Stimulated activated CD8-positive, alpha-beta memory T cell treated with anti-CD3 and anti-CD28 coated beads, Interleukin-15, amount 100 ng/mL, for 24 hours (primary cell): ENCODE measurements at regions not wholly inside any gene's neighbourhood (a gene's known extent, or its start where the extent isn't known, plus 50 kb on each side); places are given as distances from the start of the nearest gene placed in this dataset.

Experiments used
- DNase-seq: peaks from one replicate; pipeline ENCODE4 v3.0.0-alpha.2; 2020; ENCODE audit warnings: low read depth

DNA sequence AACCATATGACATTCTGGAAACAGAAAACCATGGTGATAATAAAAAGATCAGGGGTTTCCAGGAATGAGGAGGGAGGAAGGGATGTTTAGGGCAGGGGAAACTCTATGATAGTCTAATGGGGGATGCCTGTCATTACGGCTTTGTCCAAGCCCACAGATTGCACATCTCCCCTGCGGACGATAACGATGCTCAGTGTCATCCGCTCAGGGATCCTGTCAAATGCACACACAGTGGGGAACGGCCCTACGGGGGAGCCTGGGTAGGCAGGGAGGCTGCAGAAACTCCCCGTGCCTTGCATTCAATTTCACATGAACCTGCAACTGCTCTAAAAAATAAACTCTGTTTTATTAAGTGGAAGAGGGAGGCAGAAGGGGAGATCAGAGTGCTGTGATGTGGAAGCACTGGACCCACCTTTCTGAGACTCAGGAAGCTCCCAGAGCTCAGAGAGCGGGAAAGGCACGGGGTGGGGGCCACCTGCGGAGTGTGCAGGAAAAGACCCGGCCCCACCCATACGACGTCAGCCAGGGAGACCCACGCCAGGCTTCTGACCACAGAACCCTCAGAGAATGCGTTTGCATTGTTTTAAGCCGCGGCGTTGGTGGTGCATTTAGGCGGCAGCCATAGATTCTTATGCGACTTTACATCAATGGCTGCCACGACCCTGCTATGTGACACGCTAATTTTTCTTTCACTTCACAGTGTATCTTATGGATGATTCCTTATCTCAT lies 543.5 kb downstream of the BRD1 start:
- DNase-seq = no peak

DNA sequence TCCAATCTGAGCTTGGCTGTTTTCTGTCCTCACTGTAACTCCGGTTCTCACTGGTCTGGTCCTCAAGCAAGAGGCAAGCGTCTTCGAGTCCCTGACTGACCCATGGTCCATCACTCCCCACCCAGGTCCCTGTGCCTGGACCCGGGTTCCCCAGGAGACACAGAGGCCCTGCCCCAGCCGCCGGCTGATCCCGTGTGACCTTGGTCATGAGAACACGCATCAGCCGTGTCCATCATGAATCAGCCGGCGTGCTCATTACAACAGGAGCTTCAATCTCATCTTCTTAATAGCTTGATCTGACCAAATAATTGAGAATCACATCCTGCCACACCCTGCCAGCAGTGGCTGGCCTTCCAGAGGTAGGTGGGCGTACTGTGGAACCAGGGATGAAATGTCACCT lies 545.1 kb downstream of the BRD1 start:
- no peak for DNase-seq

DNA sequence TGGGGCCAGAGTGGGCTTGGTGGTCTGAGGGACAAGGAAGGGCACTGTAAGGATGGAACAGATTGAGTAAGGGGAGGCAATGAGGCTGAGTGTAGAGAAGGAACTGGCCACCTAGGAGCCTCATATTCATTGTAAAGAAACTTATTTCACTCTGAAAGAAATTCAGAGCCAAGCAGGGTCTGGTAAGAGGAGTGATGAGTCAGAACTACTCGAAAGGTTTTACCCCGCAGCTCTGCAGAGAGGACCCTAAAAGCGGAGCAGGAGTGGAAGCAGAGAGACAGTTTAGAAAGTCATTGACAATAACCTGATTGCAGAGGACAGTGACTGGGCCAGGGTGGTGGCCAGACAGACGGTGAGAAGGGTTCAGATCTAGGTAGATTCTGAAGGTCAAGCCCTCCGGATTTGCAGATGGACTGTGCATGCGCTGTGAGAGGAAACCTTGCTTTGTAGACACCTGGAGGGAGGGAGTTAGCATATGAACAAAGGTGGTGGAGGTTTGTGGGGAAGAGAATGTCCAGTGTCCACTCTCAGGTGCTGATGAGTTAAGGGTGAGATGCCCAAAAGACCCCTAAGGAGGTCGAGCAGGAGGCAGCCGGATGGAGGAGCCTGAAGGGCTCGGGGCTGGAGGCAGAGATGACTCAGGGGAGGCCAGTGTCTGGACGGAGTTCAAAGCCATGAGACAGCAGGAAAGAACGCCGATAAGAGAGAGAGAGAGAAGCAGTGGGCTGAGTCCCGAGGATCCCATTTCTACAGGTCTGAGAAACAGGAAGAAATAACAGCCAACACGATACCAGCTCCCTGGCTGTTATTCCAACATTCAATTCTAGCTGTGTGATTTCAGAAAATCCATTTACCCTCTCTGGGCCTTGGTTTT lies 546.0 kb downstream of the BRD1 start:
- no peak for DNase-seq

DNA sequence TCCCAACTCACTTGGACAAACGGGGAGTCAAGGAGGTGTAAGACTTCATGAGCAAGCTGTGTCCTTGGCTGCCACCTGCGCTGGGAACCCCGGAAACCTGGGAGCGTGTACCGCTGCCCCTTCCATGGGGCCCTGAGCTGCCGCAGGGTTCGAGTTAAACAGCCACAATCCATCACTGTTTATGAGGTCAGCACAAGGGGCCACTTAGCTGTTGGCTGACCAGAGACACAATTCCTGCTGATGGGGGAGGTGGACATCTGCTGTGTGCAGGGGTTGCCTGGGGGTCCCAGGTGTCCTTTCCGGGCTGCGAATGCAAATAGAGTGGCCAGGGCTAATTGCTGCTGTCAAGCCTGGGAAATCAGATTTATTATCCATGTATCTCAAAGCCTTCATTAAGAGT lies 549.3 kb downstream of the BRD1 start:
- no peak for DNase-seq

DNA sequence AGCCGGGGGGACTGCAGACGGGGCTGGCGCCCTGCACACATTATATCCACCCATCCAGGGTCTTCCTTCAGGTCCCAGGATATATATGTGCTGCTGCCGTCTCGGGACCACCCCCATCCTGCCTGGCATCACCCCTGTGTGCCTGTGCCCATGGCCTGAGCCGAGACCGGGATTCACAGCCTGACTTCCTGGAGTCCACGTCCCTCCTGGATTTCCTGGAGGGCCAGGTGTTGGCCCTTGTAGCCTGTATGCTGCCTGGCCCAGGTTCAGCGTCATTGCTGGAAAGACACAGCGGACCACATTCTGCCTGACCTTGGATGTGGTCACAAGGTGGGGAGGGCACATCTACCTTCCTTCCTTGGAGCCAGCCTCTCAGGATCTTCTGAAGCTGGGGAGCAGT lies 551.1 kb downstream of the BRD1 start:
- no peak for DNase-seq

DNA sequence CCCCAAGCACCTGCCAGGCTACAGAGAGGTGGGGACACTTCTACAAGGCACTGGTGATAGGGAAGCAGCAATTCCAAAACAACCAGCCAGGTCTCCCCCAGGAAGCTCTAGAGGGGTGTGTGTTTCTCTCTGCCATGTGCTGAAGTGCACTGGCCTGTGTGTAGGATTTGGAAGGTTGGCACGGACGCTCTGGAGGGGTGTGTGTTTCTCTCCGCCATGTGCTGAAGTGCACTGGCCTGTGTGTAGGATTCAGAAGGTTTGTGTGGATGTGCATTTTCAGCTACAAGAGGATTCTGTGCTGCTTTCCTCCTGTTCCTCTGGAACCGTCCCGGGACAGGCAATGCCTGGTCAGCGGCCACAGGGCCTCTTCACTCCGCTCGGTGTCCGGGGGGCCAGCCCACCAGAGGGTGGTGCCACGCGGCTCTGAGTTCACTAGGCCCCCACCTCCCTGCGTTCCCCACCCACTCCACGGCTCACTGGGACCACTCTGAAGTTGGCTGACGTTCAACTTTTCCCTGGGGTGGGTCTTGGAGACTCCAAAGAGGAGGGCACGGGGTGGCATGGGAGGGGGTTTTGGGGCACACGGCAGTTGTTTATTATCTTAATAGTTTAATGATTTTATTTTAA lies 552.8 kb downstream of the BRD1 start:
- no peak for DNase-seq

DNA sequence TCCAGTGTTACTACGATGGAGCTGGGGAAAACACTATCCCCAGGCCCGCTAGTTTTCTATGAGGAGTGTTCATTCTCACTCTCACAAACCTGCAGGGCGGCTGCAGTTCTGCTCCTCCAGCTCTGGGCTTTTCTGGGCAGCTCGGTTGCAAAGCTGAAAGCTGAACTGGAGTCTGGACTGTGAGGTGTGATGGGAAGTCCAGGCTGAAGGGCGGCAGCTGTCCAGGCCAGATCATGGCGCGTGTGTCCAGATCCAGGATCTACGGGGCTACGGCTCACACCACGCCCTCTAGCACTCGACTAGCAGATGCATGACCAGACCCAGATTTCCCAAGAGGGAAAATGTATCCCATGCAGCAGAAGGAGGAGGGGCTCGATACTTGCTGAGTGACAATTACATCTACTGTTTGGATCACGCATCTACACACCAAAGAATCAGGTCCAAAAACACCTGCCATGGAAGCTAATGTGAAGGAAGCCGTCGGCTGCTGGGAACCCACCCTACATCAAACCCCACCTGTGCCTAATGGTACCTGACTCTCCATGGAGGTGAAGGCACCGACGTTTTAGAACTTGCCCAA lies 555.0 kb downstream of the BRD1 start:
- no peak for DNase-seq

DNA sequence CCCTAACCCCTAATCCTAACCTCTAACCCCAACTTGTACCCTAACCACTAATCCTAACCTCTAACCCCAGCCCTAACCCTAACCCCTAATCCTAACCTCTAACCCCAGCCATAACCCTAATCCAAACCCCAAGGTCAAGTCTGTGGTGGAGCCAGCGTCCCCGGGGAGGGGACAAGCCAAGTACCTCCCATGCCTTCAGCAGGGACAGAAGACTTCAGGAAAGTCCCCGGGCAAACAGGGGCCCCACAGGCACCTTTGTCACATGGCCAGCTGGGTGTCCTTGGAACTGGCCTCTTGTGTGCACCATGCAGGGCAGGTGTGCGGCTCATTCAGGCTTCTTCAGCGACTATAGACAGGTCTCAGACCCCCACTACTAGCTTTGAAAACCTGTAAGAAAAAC lies 555.8 kb downstream of the BRD1 start:
- DNase-seq = no peak

DNA sequence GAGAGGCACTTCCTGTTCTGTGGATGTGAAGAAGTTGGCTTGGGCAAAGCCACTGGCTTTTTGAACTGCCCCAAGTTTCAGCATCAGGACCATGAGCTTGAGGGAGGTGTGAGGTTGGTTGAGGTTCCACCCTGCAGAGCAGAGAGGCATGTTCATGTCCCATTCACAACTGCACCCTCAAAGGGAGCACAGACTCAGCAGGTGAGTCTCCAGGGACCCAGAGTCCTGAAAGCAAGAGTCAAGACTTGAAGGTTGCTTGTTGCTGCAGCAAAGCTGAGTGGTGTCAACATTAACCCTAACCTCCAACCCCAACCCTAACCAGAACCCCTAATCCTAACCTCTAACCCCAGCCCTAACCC lies 556.3 kb downstream of the BRD1 start:
- no peak for DNase-seq

DNA sequence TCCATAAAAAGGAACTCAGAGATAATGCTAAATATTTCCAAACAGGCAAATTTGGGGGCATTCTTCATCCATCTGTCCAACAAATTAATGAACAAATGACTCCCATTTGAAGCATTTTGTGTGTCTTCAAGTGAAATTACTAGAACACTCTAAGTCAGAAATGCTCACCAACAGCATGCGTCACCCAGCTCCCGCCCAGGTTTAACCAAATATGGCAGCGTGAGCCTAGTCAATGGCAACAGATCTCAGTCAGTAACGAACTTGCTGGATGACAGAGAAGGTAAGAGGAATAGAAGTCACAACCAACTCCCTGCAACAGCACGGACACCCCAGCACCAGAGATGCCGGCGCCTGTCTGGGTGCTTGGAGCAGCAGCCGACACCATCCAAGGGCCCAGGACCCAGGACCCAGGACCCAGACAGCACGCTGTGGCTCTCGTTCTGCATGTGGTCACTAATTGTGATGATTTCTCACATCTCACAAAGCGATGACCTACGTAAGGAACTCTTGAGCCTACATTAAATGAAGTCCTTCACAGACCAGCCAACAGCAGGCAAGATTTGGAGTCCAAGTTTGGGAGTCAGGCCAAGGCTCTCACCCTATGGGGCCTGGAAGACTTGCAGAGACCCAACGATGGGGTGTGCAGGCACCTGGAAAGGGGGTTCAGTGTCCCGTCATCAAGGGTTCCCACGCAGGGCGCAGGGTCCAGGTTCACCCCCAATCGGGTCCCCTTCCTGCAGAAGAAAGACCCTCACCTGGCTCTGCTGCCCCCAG lies 556.9 kb downstream of the BRD1 start:
- no peak for DNase-seq

DNA sequence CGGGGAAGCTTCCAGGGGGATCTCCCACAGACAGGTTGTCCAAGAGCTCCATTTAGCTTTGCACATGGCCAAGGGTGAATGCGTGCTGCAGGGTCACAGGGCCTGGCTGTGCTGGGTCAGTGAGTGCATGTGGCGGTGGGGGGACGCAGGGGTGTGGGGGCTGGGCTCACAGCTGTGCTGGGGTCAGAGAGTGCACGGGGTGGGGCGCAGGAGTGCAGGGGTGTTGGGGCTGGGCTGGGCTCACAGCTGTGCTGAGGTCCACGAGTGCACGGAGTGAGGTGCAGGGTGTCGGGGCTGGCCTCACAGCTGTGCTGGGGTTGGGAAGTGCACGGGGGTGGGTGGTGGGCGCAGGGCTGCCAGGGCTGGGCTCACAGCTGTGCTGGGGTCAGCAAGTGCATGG lies 557.7 kb downstream of the BRD1 start:
- no peak for DNase-seq

DNA sequence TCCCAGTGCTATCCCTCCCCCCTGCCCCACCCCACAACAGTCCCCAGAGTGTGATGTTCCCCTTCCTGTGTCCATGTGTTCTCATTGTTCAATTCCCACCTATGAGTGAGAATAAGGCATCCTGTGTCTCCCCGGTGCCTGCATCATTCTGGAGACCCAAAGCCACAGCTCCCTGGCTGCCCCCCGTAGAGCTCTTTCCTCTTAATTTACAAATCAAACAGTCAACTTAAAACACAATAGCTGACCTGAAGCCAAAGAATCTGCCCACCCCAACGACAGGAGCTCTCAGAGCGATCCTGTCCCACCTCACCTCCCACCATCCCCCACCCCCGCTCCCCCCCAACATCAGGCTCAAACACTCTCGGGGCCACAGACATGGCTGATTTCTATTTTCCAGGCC lies 558.3 kb downstream of the BRD1 start:
- no peak for DNase-seq

DNA sequence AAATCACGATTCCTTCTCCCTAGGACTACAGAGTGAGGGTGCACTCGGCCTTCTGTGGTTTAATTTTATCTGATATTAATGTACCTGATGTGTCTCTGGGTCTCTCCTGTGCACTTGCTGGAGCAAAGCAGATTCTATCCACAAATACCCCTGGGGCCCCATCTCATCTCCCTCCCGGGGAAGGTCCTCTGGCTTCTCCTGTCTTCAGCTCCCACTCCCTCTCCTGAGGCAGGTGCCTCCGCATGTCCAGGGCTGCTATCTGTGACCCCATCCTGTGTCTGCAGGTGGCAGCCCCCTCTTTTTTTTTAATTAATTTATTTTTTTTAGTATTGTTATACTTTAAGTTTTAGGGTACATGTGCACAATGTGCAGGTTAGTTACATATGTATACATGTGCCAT lies 558.7 kb downstream of the BRD1 start:
- DNase-seq = no peak

DNA sequence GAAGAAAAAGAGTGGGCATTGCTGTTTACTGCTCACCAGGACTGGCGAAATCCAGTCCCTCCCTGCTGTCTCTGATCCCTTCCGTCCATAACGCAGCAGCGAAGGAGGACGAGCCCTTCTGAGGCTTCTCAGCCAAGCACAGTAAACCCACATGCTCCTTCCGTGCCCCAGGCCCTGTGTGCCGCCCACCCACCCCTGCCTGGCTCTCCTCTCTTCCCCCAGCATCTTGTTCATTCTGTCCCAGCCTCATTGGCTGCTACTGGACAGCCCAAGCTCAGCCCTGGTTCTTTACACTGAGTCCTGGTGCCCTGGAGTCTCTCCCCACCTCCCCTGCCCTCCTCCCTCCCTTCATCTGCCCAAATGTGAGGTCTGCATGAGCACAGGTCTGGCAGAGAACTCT lies 559.7 kb downstream of the BRD1 start:
- no peak for DNase-seq

DNA sequence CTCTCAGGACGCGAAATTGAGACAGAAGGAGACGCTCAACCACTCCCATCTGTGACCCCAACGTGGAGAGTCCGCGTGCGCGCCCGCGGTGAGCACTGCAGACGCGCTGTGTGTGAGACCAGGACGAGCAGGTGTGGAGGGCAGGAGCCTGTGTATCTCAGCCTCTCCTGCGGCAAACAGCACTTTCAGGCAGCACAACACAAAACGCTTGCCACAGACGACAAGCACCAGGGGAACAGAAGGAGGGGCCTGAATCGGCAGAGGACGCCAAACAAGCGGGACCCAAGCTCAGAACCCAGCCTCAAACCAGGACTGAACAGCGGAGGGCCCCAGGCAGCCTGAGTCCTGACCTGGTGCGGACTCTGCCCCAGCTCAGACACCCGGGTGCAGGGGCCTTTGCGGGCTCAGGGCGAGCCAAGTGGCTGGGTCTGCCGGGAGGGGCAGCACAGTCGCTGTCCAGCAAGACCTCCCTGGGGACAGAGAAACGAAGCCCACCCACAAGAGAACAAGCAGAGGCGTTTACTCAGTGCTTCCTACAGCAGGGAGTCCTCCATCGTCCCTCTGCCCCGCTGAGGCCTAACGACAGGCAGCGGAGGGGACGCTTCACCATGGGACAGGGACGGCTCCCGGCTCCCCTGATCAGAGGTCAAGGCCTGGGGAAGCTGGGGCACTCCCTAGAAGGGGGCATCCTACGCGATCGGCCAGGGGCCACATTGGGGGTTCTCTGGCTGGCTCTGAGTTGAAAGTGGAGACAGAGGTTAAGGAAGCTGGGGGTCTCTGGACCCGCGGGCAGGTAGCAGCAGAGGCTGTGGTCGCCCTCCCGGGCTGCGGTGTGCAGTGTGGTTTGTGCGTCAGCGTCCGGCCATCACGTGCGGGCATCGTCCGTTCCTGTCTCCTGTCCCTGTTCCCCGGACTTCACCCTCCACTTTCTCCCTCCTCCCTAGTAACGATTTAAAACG lies 560.8 kb downstream of the BRD1 start:
- no peak for DNase-seq

DNA sequence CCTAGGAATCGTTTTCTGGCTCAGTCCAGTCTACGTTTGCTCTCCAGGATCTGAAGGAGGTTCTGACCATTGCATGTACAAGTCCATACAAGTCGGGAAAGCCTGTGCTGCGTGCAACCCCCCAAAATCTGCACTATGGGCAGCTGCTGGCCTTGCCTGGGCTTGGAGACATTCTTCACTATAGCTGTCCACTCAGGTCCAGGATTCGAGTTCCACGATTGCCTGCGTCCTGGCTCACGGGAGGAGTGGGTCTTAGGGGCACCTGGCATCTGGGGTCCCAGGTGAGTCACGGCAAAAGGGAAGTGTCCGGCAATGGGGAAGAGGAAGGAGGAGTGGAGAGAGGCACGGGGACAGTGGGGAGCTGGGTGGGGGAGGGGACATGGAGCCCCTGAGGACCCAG lies 563.0 kb downstream of the BRD1 start:
- no peak for DNase-seq

DNA sequence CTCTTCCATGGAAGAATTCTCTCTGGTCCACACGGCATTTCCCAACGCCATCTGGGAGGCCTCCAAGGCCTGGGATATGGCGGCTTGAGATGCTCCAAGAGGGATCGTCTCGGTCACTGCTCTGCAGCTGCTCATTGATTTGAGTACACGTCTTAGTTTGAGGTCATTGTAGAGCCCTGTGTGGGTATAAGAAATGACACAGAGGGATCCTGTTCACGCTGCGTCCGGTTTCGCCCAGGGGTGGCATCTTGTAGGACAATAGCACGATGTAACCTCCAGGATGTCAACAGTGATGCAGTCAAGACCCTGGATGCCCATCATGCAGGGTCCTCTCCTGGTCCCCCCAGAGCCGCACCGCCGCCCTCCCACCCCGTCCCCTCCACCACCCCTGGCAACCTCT lies 564.6 kb downstream of the BRD1 start:
- no peak for DNase-seq

DNA sequence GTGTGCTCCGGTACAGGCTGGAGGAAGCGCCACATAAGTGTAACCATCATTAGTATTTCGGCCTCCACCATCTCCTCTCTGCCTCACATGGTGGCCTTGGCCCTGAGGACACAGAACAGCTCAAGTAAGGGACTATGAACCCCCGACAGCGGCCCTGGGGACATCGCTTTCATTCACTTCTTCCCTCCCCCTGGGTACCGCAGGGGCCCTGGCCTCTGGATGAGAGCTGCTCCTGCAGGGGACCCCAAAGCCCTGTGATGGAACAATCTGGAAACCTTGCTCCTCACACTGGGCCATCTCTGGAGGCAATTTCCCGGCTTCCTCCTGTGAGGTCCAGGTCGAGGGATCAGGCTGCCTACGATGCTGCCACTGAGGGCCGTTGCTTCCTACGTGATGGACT lies 565.5 kb downstream of the BRD1 start:
- DNase-seq = no peak

DNA sequence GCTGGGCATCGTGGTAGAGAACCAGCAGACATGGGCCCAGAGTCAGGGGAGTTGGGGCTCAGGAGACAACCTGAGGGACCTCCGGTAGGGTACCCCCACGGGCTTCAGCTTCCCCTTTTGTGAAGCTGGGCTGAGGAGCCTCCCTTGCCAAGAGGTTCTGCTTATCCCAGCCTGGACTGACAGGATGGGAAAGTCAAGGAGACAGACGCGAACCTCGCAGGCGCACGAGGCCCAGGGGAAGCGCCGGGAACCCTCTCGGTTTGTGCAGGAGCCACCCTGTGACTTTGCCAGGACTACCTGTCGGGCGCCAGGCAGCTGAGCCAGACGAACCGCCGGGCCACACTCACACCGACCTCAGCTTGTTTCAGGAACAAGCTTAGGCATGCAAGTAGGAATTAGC lies 566.1 kb downstream of the BRD1 start:
- no peak for DNase-seq

DNA sequence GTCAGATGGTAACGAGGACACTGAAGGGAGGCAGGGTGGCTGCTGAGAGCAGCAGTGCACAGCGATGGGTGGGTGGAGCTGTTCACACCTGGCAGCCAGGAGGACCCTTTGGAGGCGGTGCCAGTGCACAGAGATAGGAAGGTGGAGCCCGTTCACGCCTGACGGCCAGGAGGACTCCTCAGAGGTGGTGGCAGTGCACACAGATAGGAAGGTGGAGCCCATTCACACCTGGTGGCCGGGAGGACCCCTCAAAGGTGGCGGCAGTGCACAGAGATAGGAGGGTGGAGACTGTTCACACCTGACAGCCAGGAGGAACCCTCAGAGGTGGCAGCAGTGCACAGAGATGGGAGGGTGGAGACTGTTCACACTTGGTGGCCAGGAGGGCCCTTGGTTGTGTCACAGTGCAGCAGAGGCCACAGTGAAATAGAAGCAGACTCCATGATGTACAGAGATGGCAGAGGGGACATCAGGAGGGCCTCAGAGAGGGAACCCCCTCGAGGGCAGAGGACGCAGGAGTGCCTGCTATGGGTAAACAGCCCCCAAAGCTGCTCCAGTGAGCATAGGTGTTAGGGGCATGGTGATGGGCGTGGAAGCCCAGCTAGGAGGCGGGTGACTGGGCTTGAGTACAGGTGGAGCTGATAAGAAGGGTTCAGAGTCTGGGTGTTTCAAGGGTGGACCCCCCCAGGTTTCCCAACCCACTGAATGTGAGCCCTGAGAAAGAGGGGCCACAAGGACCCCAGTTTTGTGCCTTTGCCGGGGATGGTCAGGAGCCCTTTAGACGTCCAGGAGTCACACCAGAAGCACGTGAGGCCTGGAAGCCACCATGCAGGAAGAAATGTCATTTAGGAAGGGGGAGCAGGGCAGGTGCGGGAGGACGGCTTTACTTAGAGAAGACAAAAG lies 566.7 kb downstream of the BRD1 start:
- DNase-seq = no peak
